Neuronal stem cell (in vitro differentiated cells): ENCODE measurements at regions not wholly inside any gene's neighbourhood (a gene's known extent, or its start where the extent isn't known, plus 50 kb on each side); places are given as distances from the start of the nearest gene placed in this dataset.

Source experiments
- DNase-seq: peaks from one replicate; pipeline ENCODE4 v3.0.0-alpha.2; 2013; ENCODE audit warnings: low spot score
- H2AFZ ChIP-seq: one replicate; pipeline ENCODE4 v1.6.1; 2013; ENCODE audit warnings: mild to moderate bottlenecking, low read length, inconsistent platforms
- H2AK5ac ChIP-seq: 2 replicates; pipeline ENCODE4 v1.6.1; 2013; ENCODE audit warnings: low read depth, mild to moderate bottlenecking, inconsistent platforms, low read length, moderate library complexity, mixed read lengths
- H2BK120ac ChIP-seq: 2 replicates; pipeline ENCODE4 v1.6.1; 2013; ENCODE audit warnings: low read depth, mild to moderate bottlenecking, inconsistent platforms, low read length, moderate library complexity, mixed read lengths
- H2BK12ac ChIP-seq: one replicate; pipeline ENCODE4 v1.6.1; 2013; ENCODE audit warnings: low read length, inconsistent platforms
- H2BK15ac ChIP-seq: 2 replicates; pipeline ENCODE4 v1.6.1; 2013; ENCODE audit warnings: mild to moderate bottlenecking, low read length, inconsistent platforms, mixed read lengths
- H2BK5ac ChIP-seq: one replicate; pipeline ENCODE4 v1.6.1; 2013; ENCODE audit warnings: inconsistent platforms, mild to moderate bottlenecking, low read length, moderate library complexity
- H3K14ac ChIP-seq: one replicate; pipeline ENCODE4 v1.6.1; 2013; ENCODE audit warnings: low read length, inconsistent platforms
- H3K18ac ChIP-seq: 2 replicates; pipeline ENCODE4 v1.6.1; 2013; ENCODE audit warnings: low read length, inconsistent platforms
- H3K23ac ChIP-seq: 2 replicates; pipeline ENCODE4 v1.6.1; 2013; ENCODE audit warnings: low read depth, mild to moderate bottlenecking, mixed read lengths, low read length, inconsistent platforms; ENCODE audit not compliant: poor library complexity
- H3K27ac ChIP-seq: replicated peaks from 3 replicates; pipeline ENCODE4 v1.5.1; 2013; ENCODE audit warnings: low read length, inconsistent platforms
- H3K27me3 ChIP-seq, 3 experiments: 2 replicates each; pipeline ENCODE4 v1.6.1; 2013; ENCODE audit warnings: low read length in 3 of 3, mild to moderate bottlenecking in 2 of 3, inconsistent platforms in 1 of 3, low read depth in 1 of 3, mixed read lengths in 1 of 3, moderate library complexity in 1 of 3; ENCODE audit not compliant: control insufficient read depth in 3 of 3, insufficient read depth in 3 of 3
- H3K36me3 ChIP-seq, 2 donors: replicated peaks in 1 of 2; 2 replicates each; pipeline ENCODE4 v1.6.1; 2013; ENCODE audit warnings: low read length in 2 of 2; ENCODE audit not compliant: control insufficient read depth in 2 of 2, insufficient read depth in 2 of 2
- H3K4ac ChIP-seq: 2 replicates; pipeline ENCODE4 v1.6.1; 2013; ENCODE audit warnings: inconsistent platforms, mild to moderate bottlenecking, low read length, moderate library complexity
- H3K4me1 ChIP-seq, 2 donors: 1 replicate in 1 of 2; 2 replicates in 1 of 2; pipeline ENCODE4 v1.6.1; 2013; ENCODE audit warnings: low read length in 2 of 2, low read depth in 1 of 2; ENCODE audit not compliant: control insufficient read depth in 2 of 2, insufficient read depth in 1 of 2
- H3K4me2 ChIP-seq: one replicate; pipeline ENCODE4 v1.6.1; 2013; ENCODE audit warnings: mild to moderate bottlenecking, low read length, inconsistent platforms; ENCODE audit not compliant: insufficient read depth, poor library complexity, severe bottlenecking
- H3K4me3 ChIP-seq, 2 donors: 2 replicates each; pipeline ENCODE4 v1.5.1; 2013; ENCODE audit warnings: low read length in 2 of 2, mild to moderate bottlenecking in 2 of 2, inconsistent platforms in 1 of 2, moderate library complexity in 1 of 2
- H3K79me1 ChIP-seq: one replicate; pipeline ENCODE4 v1.6.1; 2013; ENCODE audit warnings: low read depth, mild to moderate bottlenecking, inconsistent platforms, low read length, moderate library complexity
- H3K9ac ChIP-seq: one replicate; pipeline ENCODE4 v1.6.1; 2013; ENCODE audit warnings: mild to moderate bottlenecking, low read depth, low read length, inconsistent platforms; ENCODE audit not compliant: poor library complexity
- H3K9me3 ChIP-seq, 2 donors: replicated peaks in 1 of 2; 2 replicates each; pipeline versions ENCODE3 to v1.6.1; 2013; ENCODE audit warnings: low read length in 2 of 2, mild to moderate bottlenecking in 2 of 2, inconsistent platforms in 1 of 2, low read depth in 1 of 2, mixed read lengths in 1 of 2, moderate library complexity in 1 of 2; ENCODE audit not compliant: control insufficient read depth in 2 of 2, insufficient read depth in 1 of 2
- H4K8ac ChIP-seq: one replicate; pipeline ENCODE4 v1.6.1; 2013; ENCODE audit warnings: low read depth, mild to moderate bottlenecking, inconsistent platforms, low read length, moderate library complexity
- H4K91ac ChIP-seq: one replicate; pipeline ENCODE4 v1.6.1; 2013; ENCODE audit warnings: low read length, low read depth, mild to moderate bottlenecking, inconsistent platforms; ENCODE audit not compliant: poor library complexity
- WGBS, 2 donors: extraction: QIAGEN DNeasy Blood & Tissue Kit; methylation state at CpG; one replicate each; pipeline ENCODE4 v1.1.7; 2013; ENCODE audit warnings: missing lambda C conversion rate in 2 of 2, mixed read lengths in 1 of 2; ENCODE audit not compliant: insufficient read length in 2 of 2, insufficient replicate concordance in 1 of 2; ENCODE audit errors: extremely low coverage in 2 of 2; 5-methylcytosine and 5-hydroxymethylcytosine counted together

DNA sequence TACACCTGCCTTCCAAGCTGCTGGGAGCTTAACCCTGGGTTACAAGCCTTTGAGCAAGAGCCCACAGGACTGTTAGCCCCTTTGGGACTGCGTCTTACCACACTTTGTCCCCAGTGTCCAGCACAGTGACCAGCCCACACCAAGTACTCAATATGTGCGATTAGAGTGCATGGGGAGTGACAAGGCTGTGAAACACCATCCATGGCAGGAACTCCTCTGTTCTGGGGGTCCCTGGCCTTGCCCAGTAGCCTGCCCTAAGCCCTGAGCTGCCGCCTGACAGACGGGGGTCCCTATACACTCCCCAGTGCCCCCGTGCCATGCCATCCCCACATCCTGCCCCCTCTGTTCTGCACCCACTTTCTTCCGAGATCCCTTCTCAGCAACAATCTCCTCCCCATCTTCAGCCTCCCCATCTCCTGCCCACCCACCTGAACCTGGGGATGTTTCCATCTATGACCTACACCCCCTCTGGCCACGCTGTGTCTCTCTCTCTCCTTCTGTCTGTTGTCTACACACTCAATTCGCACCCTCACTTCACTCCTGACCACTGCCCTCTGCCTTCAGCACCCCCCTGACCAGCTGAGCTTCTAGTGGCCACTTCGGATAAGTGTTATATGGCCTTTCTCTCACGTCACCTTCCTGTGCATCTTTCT lies 112.9 kb upstream of the SMURF2 start:
- H2BK5ac ChIP-seq = no peak overlapping the region
- no peak overlapping the region for H3K18ac ChIP-seq
- no peak overlapping the region for H2AFZ ChIP-seq
- H3K9ac ChIP-seq = peak overlapping the region; percentile 30
- H3K14ac ChIP-seq = no peak overlapping the region
- H4K91ac ChIP-seq = no peak overlapping the region
- DNase-seq = no peak
- no CpG with 5 or more reads among the region's 10 CpGs for WGBS, 2 donors
- no peak overlapping the region for H2BK12ac ChIP-seq
- H3K4me1 ChIP-seq = peaks cover 16% of the 10 kb centered on the region in 2 donors
- no peaks in the 10 kb centered on the region for H3K79me1 ChIP-seq
- peak overlapping the region; percentile 17 for H3K23ac ChIP-seq
- H4K8ac ChIP-seq = peak overlapping the region; percentile 66
- H3K4me3 ChIP-seq = no peak overlapping the region
- H3K9me3 ChIP-seq = no peaks in the 10 kb centered on the region
- peak overlapping the region; percentile 55 for H2BK15ac ChIP-seq
- H2BK120ac ChIP-seq = peak overlapping the region; percentile 5
- H3K27me3 ChIP-seq = peaks cover 21 to 35% (median 33%) of the 10 kb centered on the region in 3 experiments
- no peak overlapping the region for H3K27ac ChIP-seq
- H2AK5ac ChIP-seq = peak overlapping the region; percentile 65
- H3K4ac ChIP-seq = no peak overlapping the region
- H3K36me3 ChIP-seq = no peaks in the 10 kb centered on the region
- no peak overlapping the region for H3K4me2 ChIP-seq

GRCh38 chr17:64773836-64774761 lies 112.0 kb upstream of the SMURF2 start:
- Histone ChIP-seq H2AFZ (peak overlapping the region; percentile 83), H2BK15ac (peak overlapping the region; percentile 55), H3K4me2 (peak overlapping the region; percentile 57), H3K9ac (no peak overlapping the region), H3K14ac (no peak overlapping the region), H2BK5ac (no peak overlapping the region), H2AK5ac (peak overlapping the region; percentile 81), H2BK120ac (peak overlapping the region; percentile 5), H3K18ac (peak overlapping the region; percentile 52), H4K91ac (no peak overlapping the region), H3K4ac (no peak overlapping the region), H3K4me1 (peaks cover 16% of the 10 kb centered on the region in 2 donors), H3K4me3 (no peak overlapping the region), H3K23ac (peak overlapping the region; percentile 89), H3K36me3 (no peaks in the 10 kb centered on the region), H3K27me3 (peaks cover 14 to 26% (median 24%) of the 10 kb centered on the region in 3 experiments), H3K27ac (no peak overlapping the region), H3K79me1 (no peaks in the 10 kb centered on the region), H4K8ac (no peak overlapping the region), H2BK12ac (no peak overlapping the region), H3K9me3 (no peaks in the 10 kb centered on the region)
- no peak for DNase-seq
- no CpG with 5 or more reads among the region's 18 CpGs for WGBS, 2 donors

- Histone ChIP-seq H3K4me1 (peaks cover 13 to 16% of the 10 kb centered on the region in 2 donors), H4K8ac (no peak overlapping the region), H3K4me2 (peak overlapping the region; percentile 57), H3K9me3 (no peaks in the 10 kb centered on the region), H2BK5ac (no peak overlapping the region), H3K14ac (no peak overlapping the region), H2BK120ac (no peak overlapping the region), H3K27me3 (peaks cover 7 to 19% (median 17%) of the 10 kb centered on the region in 3 experiments), H3K18ac (no peak overlapping the region), H3K4me3 (no peak overlapping the region), H3K36me3 (no peaks in the 10 kb centered on the region), H2AFZ (peak overlapping the region; percentile 83), H4K91ac (no peak overlapping the region), H3K4ac (no peak overlapping the region), H3K9ac (no peak overlapping the region), H3K27ac (no peak overlapping the region), H2BK15ac (no peak overlapping the region), H3K23ac (no peak overlapping the region), H2BK12ac (no peak overlapping the region), H2AK5ac (peak overlapping the region; percentile 81), H3K79me1 (no peaks in the 10 kb centered on the region)
- WGBS, 2 donors = no CpG with 5 or more reads among the region's 6 CpGs
- no peak for DNase-seq
Observed at GRCh38 chr17:64773386-64773835, 111.3 kb upstream of the SMURF2 start.

DNA sequence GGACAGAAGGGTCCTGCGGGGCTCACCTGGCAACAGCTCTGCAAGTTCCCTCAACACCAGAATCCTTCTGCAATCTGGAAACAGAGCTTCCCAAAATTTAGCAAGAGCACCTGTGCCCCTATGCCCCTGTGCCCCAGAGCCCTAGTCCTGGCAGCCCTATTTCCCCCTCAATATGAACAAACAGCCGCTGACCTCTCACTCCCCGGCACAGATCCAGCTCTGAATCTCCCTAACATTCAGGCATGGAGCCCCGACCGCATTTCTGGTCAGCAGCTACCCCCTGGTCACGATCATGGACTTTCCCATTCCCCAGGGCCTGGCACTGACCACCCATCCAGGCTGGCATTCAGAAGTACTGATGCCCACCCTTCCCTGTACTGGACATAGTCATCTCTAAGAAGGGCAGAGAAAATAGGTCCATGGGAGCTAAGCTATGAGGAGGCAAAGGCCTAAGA lies 110.8 kb upstream of the SMURF2 start:
- Histone ChIP-seq H3K23ac (no peak overlapping the region), H3K4ac (no peak overlapping the region), H3K27ac (no peak overlapping the region), H3K9ac (no peak overlapping the region), H2AFZ (no peak overlapping the region), H3K18ac (no peak overlapping the region), H3K4me2 (no peak overlapping the region), H2AK5ac (no peak overlapping the region), H2BK5ac (no peak overlapping the region), H2BK15ac (no peak overlapping the region), H3K79me1 (no peaks in the 10 kb centered on the region), H3K14ac (no peak overlapping the region), H3K9me3 (no peaks in the 10 kb centered on the region), H3K36me3 (no peaks in the 10 kb centered on the region), H3K27me3 (peaks cover 2 to 14% (median 11%) of the 10 kb centered on the region in 3 experiments), H4K91ac (no peak overlapping the region), H2BK120ac (no peak overlapping the region), H2BK12ac (no peak overlapping the region), H4K8ac (no peak overlapping the region), H3K4me1 (peaks cover 8 to 11% of the 10 kb centered on the region in 2 donors), H3K4me3 (no peak overlapping the region)
- DNase-seq = no peak
- no CpG with 5 or more reads among the region's 6 CpGs for WGBS, 2 donors
